OCI-LY7 (cell line): ENCODE measurements at regions not wholly inside any gene's neighbourhood (a gene's known extent, or its start where the extent isn't known, plus 50 kb on each side); places are given as distances from the start of the nearest gene placed in this dataset.

Experiments used
- BruUV-seq: library from RNA; stranded (reverse); fragments of 400-500 nt; replicated peaks from 2 replicates; lab custom pipeline; 2021; lab: Mats Ljungman, UMichigan
- CTCF ChIA-PET: fragments of 300-600 bp; sonication (Branson Sonifier 250); formaldehyde crosslinking; loops from one replicate; lab custom pipeline; 2022; ENCODE audit warnings: antibody characterized with exemption; ENCODE audit not compliant: unreplicated experiment; lab: Charles Lee
- POLR2A ChIA-PET: fragments of 300-600 bp; sonication (Branson Sonifier 250); formaldehyde crosslinking; loops from one replicate; lab custom pipeline; 2022; ENCODE audit warnings: antibody characterized with exemption; lab: Charles Lee
- DNase-seq: peaks from one replicate; pipeline ENCODE4 v3.0.0-alpha.2; 2015; ENCODE audit warnings: low spot score
- H2AFZ ChIP-seq: fragments of 200-600 bp; sonication (generic), shearing (Covaris generic); 2 replicates; pipeline ENCODE4 v1.6.1; 2014; ENCODE audit warnings: mild to moderate bottlenecking, antibody characterized with exemption, low read length, moderate library complexity
- H3K27ac ChIP-seq: fragments of 200-600 bp; sonication (generic); 2 replicates; pipeline ENCODE4 v1.5.1; 2014; ENCODE audit warnings: mixed run types, low read depth, mild to moderate bottlenecking, moderate library complexity, low read length, inconsistent platforms; ENCODE audit not compliant: poor library complexity, severe bottlenecking
- H3K36me3 ChIP-seq: fragments of 200-600 bp; sonication (generic); 2 replicates; pipeline ENCODE4 v1.6.1; 2014; ENCODE audit warnings: mild to moderate bottlenecking, antibody characterized with exemption, low read length, moderate library complexity, mixed read lengths; ENCODE audit not compliant: insufficient read depth
- H3K4me1 ChIP-seq: fragments of 200-600 bp; sonication (generic); 2 replicates; pipeline ENCODE4 v1.5.1; 2014; ENCODE audit warnings: mild to moderate bottlenecking, low read length; ENCODE audit not compliant: insufficient read depth, poor library complexity, severe bottlenecking
- H3K4me2 ChIP-seq: fragments of 200-600 bp; sonication (generic); 2 replicates; pipeline ENCODE4 v1.6.1; 2014; ENCODE audit warnings: mild to moderate bottlenecking, low read length
- H3K4me3 ChIP-seq: fragments of 200-600 bp; sonication (generic); 2 replicates; pipeline ENCODE4 v1.5.1; 2014; ENCODE audit warnings: mild to moderate bottlenecking, low read depth, low read length; ENCODE audit not compliant: poor library complexity, severe bottlenecking
- H3K79me2 ChIP-seq: fragments of 200-600 bp; sonication (generic); 2 replicates; pipeline ENCODE4 v1.6.1; 2016; ENCODE audit warnings: low read depth, mild to moderate bottlenecking, low read length, moderate library complexity, mixed read lengths; ENCODE audit not compliant: insufficient read depth
- H3K9me2 ChIP-seq: fragments of 200-600 bp; sonication (generic); 2 replicates; pipeline ENCODE4 v1.6.1; 2016; ENCODE audit warnings: mild to moderate bottlenecking, low read length, mixed read lengths; ENCODE audit not compliant: insufficient read depth
- H3K9me3 ChIP-seq: fragments of 200-600 bp; sonication (generic); 2 replicates; pipeline ENCODE4 v1.6.1; 2014; ENCODE audit warnings: mild to moderate bottlenecking, mixed run types, low read length, mixed read lengths
- H4K20me1 ChIP-seq: fragments of 200-600 bp; sonication (generic); 2 replicates; pipeline ENCODE4 v1.6.1; 2014; ENCODE audit warnings: mild to moderate bottlenecking, antibody characterized with exemption, low read length, moderate library complexity, mixed read lengths; ENCODE audit not compliant: insufficient read depth
- CTCF ChIP-seq: fragments of 200-600 bp; sonication (generic); conservative IDR thresholded peaks from 2 replicates; pipeline ENCODE4 v1.5.1; 2014; ENCODE audit warnings: mild to moderate bottlenecking, antibody characterized with exemption, low read length, moderate library complexity, mixed read lengths
- EZH2phosphoT487 ChIP-seq: fragments of 200-600 bp; sonication (generic); IDR thresholded peaks from 2 replicates; pipeline ENCODE4 v1.6.1; 2018; ENCODE audit warnings: low read depth, borderline replicate concordance, mild to moderate bottlenecking, mixed run types, antibody characterized with exemption, low read length, moderate library complexity, mixed read lengths
- intact Hi-C: fragments of 100-400 bp; cut with micrococcal nuclease; formaldehyde crosslinking; loops from one replicate; pipeline ENCODE4 v1.10.0; 2022; ENCODE audit not compliant: unreplicated experiment

GRCh38 chr4:187301923-187302322, 578.3 kb upstream of the FAT1 start:
- H3K9me3 ChIP-seq: 0 out of 2 replicates have a peak, but pooled peaks cover under 1% of the 10 kb centered on the region
- intact Hi-C loops: no loop called here

GRCh38 chr4:187302457-187303150, 578.9 kb upstream of the FAT1 start:
- Histone ChIP-seq H3K4me3 (no peak overlapping the region), H3K4me2 (no peak overlapping the region), H3K9me3 (no peaks in the 10 kb centered on the region), H3K4me1 (no peaks in the 10 kb centered on the region), H2AFZ (peak overlapping the region; percentile 81), H3K27ac (no peak overlapping the region), H3K9me2 (no peaks in the 10 kb centered on the region), H3K36me3 (no peaks in the 10 kb centered on the region), H3K79me2 (no peaks in the 10 kb centered on the region), H4K20me1 (no peaks in the 10 kb centered on the region)
- POLR2A ChIA-PET: interaction anchor here (1.0 kb wide), 1 partner anchor 12 kb away, joined by 3 read pairs; no protein-coding TSS in a partner anchor
- BruUV-seq: no TSS peak
- TF ChIP-seq CTCF: no peak
- TF ChIP-seq EZH2phosphoT487: no peak
- CTCF ChIA-PET: no interaction called here
- DNase-seq: peak; percentile 11
- intact Hi-C loops: no loop called here

More at GRCh38 chr4:187301923-187302322, 578.3 kb upstream of the FAT1 start:
- Histone ChIP-seq H3K4me2 (no peak overlapping the region), H2AFZ (peak overlapping the region; percentile 81; the same call in 1 of the 2 replicates), H4K20me1 (no peaks in the 10 kb centered on the region), H3K27ac (no peak overlapping the region), H3K4me1 (no peaks in the 10 kb centered on the region), H3K9me2 (no peaks in the 10 kb centered on the region), H3K79me2 (no peaks in the 10 kb centered on the region), H3K4me3 (no peak overlapping the region), H3K36me3 (no peaks in the 10 kb centered on the region)
- ChIA-PET POLR2A (interaction anchor here (0.7 kb wide), 2 partner anchors 239 to 289 kb away, joined by 3 to 6 read pairs; no protein-coding TSS in a partner anchor), CTCF (no interaction called here)
- TF ChIP-seq EZH2phosphoT487 (no peak), CTCF (no peak)
- no TSS peak for BruUV-seq
- no peak for DNase-seq

GRCh38 chr4:187304133-187304532, 580.5 kb upstream of the FAT1 start:
- Histone ChIP-seq H3K4me1 (no peaks in the 10 kb centered on the region), H3K9me3 (no peaks in the 10 kb centered on the region), H3K9me2 (no peaks in the 10 kb centered on the region), H2AFZ (no peak overlapping the region), H3K4me2 (no peak overlapping the region), H3K27ac (no peak overlapping the region), H4K20me1 (no peaks in the 10 kb centered on the region), H3K4me3 (no peak overlapping the region), H3K36me3 (no peaks in the 10 kb centered on the region), H3K79me2 (no peaks in the 10 kb centered on the region)
- no TSS peak for BruUV-seq
- intact Hi-C loops: no loop called here
- CTCF ChIA-PET: no interaction called here
- DNase-seq: no peak
- no peak for TF ChIP-seq CTCF
- TF ChIP-seq EZH2phosphoT487: no peak
- POLR2A ChIA-PET: interaction anchor here (0.6 kb wide), 1 partner anchor 14 kb away, joined by 3 read pairs; no protein-coding TSS in a partner anchor
